Liver (tissue), 8 donors: ENCODE measurements at regions not wholly inside any gene's neighbourhood (a gene's known extent, or its start where the extent isn't known, plus 50 kb on each side); places are given as distances from the start of the nearest gene placed in this dataset.

ENCODE experiments used
- DNase-seq: peaks from one replicate; pipeline ENCODE4 v3.0.0-alpha.2; 2017; ENCODE audit warnings: low spot score
- H3K27ac ChIP-seq, 2 donors: one replicate each; pipeline ENCODE4 v1.7.0; 2013; ENCODE audit warnings: inconsistent platforms in 2 of 2, low read length in 2 of 2, control low read depth in 1 of 2, low read depth in 1 of 2, mild to moderate bottlenecking in 1 of 2
- H3K27me3 ChIP-seq, 4 donors: one replicate each; pipeline versions ENCODE4 v1.6.1 to v1.7.0; 2013; ENCODE audit warnings: low read length in 3 of 4, inconsistent platforms in 1 of 4, mild to moderate bottlenecking in 1 of 4, moderate library complexity in 1 of 4; ENCODE audit not compliant: control insufficient read depth in 4 of 4, insufficient read depth in 4 of 4
- H3K36me3 ChIP-seq, 4 donors: one replicate each; pipeline versions ENCODE4 v1.6.1 to v1.7.0; 2013; ENCODE audit warnings: low read length in 3 of 4, mild to moderate bottlenecking in 3 of 4, low read depth in 1 of 4, moderate library complexity in 1 of 4; ENCODE audit not compliant: control insufficient read depth in 4 of 4, insufficient read depth in 3 of 4
- H3K4me1 ChIP-seq, 4 donors: one replicate each; pipeline versions ENCODE4 v1.6.1 to v1.7.0; 2013; ENCODE audit warnings: low read length in 3 of 4, mild to moderate bottlenecking in 3 of 4, moderate library complexity in 1 of 4; ENCODE audit not compliant: control insufficient read depth in 4 of 4, insufficient read depth in 4 of 4
- H3K4me3 ChIP-seq, 3 donors: one replicate each; pipeline versions ENCODE4 v1.6.1 to v1.7.0; 2013; ENCODE audit warnings: low read length in 3 of 3, control low read depth in 1 of 3, low read depth in 1 of 3, mild to moderate bottlenecking in 1 of 3
- H3K9ac ChIP-seq, 2 donors: one replicate each; pipeline ENCODE4 v1.7.0; 2013; ENCODE audit warnings: low read length in 2 of 2, mild to moderate bottlenecking in 2 of 2, moderate library complexity in 2 of 2, control low read depth in 1 of 2, low read depth in 1 of 2
- H3K9me3 ChIP-seq, 4 donors: one replicate each; pipeline versions ENCODE4 v1.6.1 to v1.7.0; 2013; ENCODE audit warnings: low read length in 3 of 4; ENCODE audit not compliant: control insufficient read depth in 4 of 4
- ATF3 ChIP-seq: IDR thresholded peaks from 2 replicates; pipeline ENCODE4 v1.6.1; 2016; ENCODE audit warnings: antibody characterized with exemption
- CTCF ChIP-seq: fragments of 150-350 bp; IDR thresholded peaks from 2 replicates; pipeline ENCODE4 v1.5.1; 2017; ENCODE audit warnings: improper control_type of control experiment, low read depth, low read length; ENCODE audit not compliant: missing input control
- EGR1 ChIP-seq, 2 donors: IDR thresholded peaks; 2 replicates each; pipeline ENCODE4 v1.6.1; 2016 to 2018; ENCODE audit warnings: antibody characterized with exemption in 2 of 2, low read depth in 2 of 2
- FOXA1 ChIP-seq: IDR thresholded peaks from 2 replicates; pipeline ENCODE4 v1.6.1; 2016; ENCODE audit warnings: antibody characterized with exemption
- FOXA2 ChIP-seq: IDR thresholded peaks from 2 replicates; pipeline ENCODE4 v1.6.1; 2016; ENCODE audit warnings: antibody characterized with exemption
- GABPA ChIP-seq, 2 donors: IDR thresholded peaks in 1 of 2; conservative IDR thresholded peaks in 1 of 2; 2 replicates each; pipeline ENCODE4 v1.6.1; 2016; ENCODE audit warnings: antibody characterized with exemption in 2 of 2, mild to moderate bottlenecking in 1 of 2, moderate library complexity in 1 of 2
- HNF4A ChIP-seq, 2 donors: conservative IDR thresholded peaks; 2 replicates each; pipeline ENCODE4 v1.6.1; 2016; ENCODE audit warnings: antibody characterized with exemption in 2 of 2, mild to moderate bottlenecking in 2 of 2
- HNF4G ChIP-seq: IDR thresholded peaks from 2 replicates; pipeline ENCODE4 v1.6.1; 2016; ENCODE audit warnings: antibody characterized with exemption
- JUND ChIP-seq, 2 donors: IDR thresholded peaks; 2 replicates each; pipeline ENCODE4 v1.6.1; 2016; ENCODE audit warnings: antibody characterized with exemption in 2 of 2
- MAX ChIP-seq: IDR thresholded peaks from 2 replicates; pipeline ENCODE4 v1.6.1; 2016; ENCODE audit warnings: antibody characterized with exemption
- NR2F2 ChIP-seq: IDR thresholded peaks from 2 replicates; pipeline ENCODE4 v1.6.1; 2016; ENCODE audit warnings: antibody characterized with exemption
- REST ChIP-seq: IDR thresholded peaks from 2 replicates; pipeline ENCODE4 v1.6.1; 2016; ENCODE audit warnings: antibody characterized with exemption, mild to moderate bottlenecking
- RXRA ChIP-seq, 2 donors: IDR thresholded peaks; 2 replicates each; pipeline ENCODE4 v1.6.1; 2017 to 2018; ENCODE audit warnings: antibody characterized with exemption in 2 of 2, mild to moderate bottlenecking in 1 of 2
- SP1 ChIP-seq: IDR thresholded peaks from 2 replicates; pipeline ENCODE4 v1.6.1; 2018; ENCODE audit warnings: antibody characterized with exemption, mild to moderate bottlenecking
- TAF1 ChIP-seq: conservative IDR thresholded peaks from 2 replicates; pipeline ENCODE4 v1.6.1; 2016; ENCODE audit warnings: antibody characterized with exemption, mild to moderate bottlenecking
- YY1 ChIP-seq: IDR thresholded peaks from 2 replicates; pipeline ENCODE4 v1.6.1; 2016; ENCODE audit warnings: antibody characterized with exemption, mild to moderate bottlenecking
- ZBTB33 ChIP-seq: IDR thresholded peaks from 2 replicates; pipeline ENCODE4 v1.6.1; 2016; ENCODE audit warnings: antibody characterized with exemption
- whole genome bisulfite sequencing: extraction: QIAGEN DNeasy Blood & Tissue Kit; methylation state at CpG from one replicate; pipeline ENCODE4 v1.1.7; 2013; 5-methylcytosine and 5-hydroxymethylcytosine counted together
- donor health status: healthy.
- donor health status: healthy.
- donor health status: healthy.
- donor health status: healthy.
- donor health status: healthy.

GRCh38 chr2:146868051-146868450 is 976.8 kb upstream of the ACVR2A start:
- no peak overlapping the region for H3K9ac ChIP-seq
- DNase-seq = no peak
- H3K27ac ChIP-seq = no peak overlapping the region
- no peak overlapping the region for H3K4me3 ChIP-seq
- H3K36me3 ChIP-seq = no peaks in the 10 kb centered on the region
- TF ChIP-seq FOXA2 (no peak), YY1 (no peak), RXRA (IDR thresholded peaks at IDR 0.05) (no peak), EGR1 (IDR thresholded peaks at IDR 0.05; ENCODE audit: low read depth in 2 of 2) (no peak), FOXA1 (no peak), ATF3 (no peak), SP1 (no peak), NR2F2 (no peak), HNF4G (no peak), MAX (no peak), GABPA (IDR thresholded peaks at IDR 0.05 in 1 of 2, conservative IDR thresholded peaks at IDR 0.05 in 1 of 2) (no peak), REST (no peak), TAF1 (no peak), ZBTB33 (no peak), JUND (IDR thresholded peaks at IDR 0.05) (no peak), CTCF (no peak)
- H3K27me3 ChIP-seq = no peaks in the 10 kb centered on the region
- peaks cover 0 to 9% (median 0%) of the 10 kb centered on the region in 4 donors for H3K9me3 ChIP-seq
- H3K4me1 ChIP-seq = no peaks in the 10 kb centered on the region

GRCh38 chr2:146867477-146867986 is 977.3 kb upstream of the ACVR2A start:
- no peak for TF ChIP-seq HNF4A (conservative IDR thresholded peaks at IDR 0.05)
- no peak for TF ChIP-seq EGR1 (IDR thresholded peaks at IDR 0.05; ENCODE audit: low read depth in 2 of 2)
- no peak for TF ChIP-seq HNF4G
- no peak for TF ChIP-seq ATF3
- no peak for TF ChIP-seq JUND (IDR thresholded peaks at IDR 0.05)
- TF ChIP-seq GABPA (IDR thresholded peaks at IDR 0.05 in 1 of 2, conservative IDR thresholded peaks at IDR 0.05 in 1 of 2) = no peak
- TF ChIP-seq TAF1 = no peak
- TF ChIP-seq CTCF = no peak
- no peak for TF ChIP-seq RXRA (IDR thresholded peaks at IDR 0.05)
- TF ChIP-seq SP1 = no peak
- TF ChIP-seq FOXA2 = no peak
- 66% methylated on average over 5 of the region's 5 CpGs for WGBS
- no peaks in the 10 kb centered on the region for H3K27me3 ChIP-seq
- peaks cover 0 to 9% (median 0%) of the 10 kb centered on the region in 4 donors for H3K9me3 ChIP-seq
- H3K9ac ChIP-seq = no peak overlapping the region
- H3K4me1 ChIP-seq = no peaks in the 10 kb centered on the region
- H3K36me3 ChIP-seq = no peaks in the 10 kb centered on the region
- no peak for DNase-seq
- no peak overlapping the region for H3K4me3 ChIP-seq
- no peak overlapping the region for H3K27ac ChIP-seq
